NT2/D1 (cell line): ENCODE measurements at regions not wholly inside any gene's neighbourhood (a gene's known extent, or its start where the extent isn't known, plus 50 kb on each side); places are given as distances from the start of the nearest gene placed in this dataset.

ENCODE experiments used
- DNase-seq: peaks from one replicate; pipeline ENCODE4 v3.0.0-alpha.2; 2011; ENCODE audit warnings: low read depth, low spot score
- H3K27me3 ChIP-seq: 2 replicates; pipeline ENCODE4 v1.6.0; 2011; ENCODE audit warnings: mild to moderate bottlenecking; ENCODE audit not compliant: insufficient read length, insufficient read depth
- H3K36me3 ChIP-seq: 2 replicates; pipeline ENCODE4 v1.6.1; 2011; ENCODE audit warnings: mild to moderate bottlenecking, low read length, mixed read lengths; ENCODE audit not compliant: insufficient read depth, insufficient read length
- H3K4me1 ChIP-seq: 2 replicates; pipeline ENCODE4 v1.5.1; 2011; ENCODE audit not compliant: insufficient read depth, insufficient read length
- H3K4me3 ChIP-seq: 2 replicates; pipeline ENCODE4 v1.5.1; 2011; ENCODE audit warnings: low read depth; ENCODE audit not compliant: insufficient read length
- H3K9ac ChIP-seq: 2 replicates; pipeline ENCODE4 v1.6.0; 2011; ENCODE audit warnings: low read depth; ENCODE audit not compliant: insufficient read length
- H3K9me3 ChIP-seq: 2 replicates; pipeline ENCODE4 v1.5.1; 2011; ENCODE audit warnings: mild to moderate bottlenecking, low read length; ENCODE audit not compliant: insufficient read depth
- SUZ12 ChIP-seq: IDR thresholded peaks from 2 replicates; pipeline ENCODE4 v1.6.1; 2011; ENCODE audit not compliant: insufficient read length, insufficient read depth; ENCODE audit errors: extremely low read depth
- YY1 ChIP-seq: IDR thresholded peaks from 2 replicates; pipeline ENCODE4 v1.6.1; 2011; ENCODE audit not compliant: insufficient read length, insufficient read depth
- ZNF274 ChIP-seq: IDR thresholded peaks from 2 replicates; pipeline ENCODE4 v1.6.1; 2011; ENCODE audit warnings: mild to moderate bottlenecking, low read depth, low read length

GRCh38 chr2:191607096-191607495 lies 70.8 kb upstream of the NABP1 start:
- H3K9ac ChIP-seq = no peak overlapping the region
- H3K27me3 ChIP-seq = no peaks in the 10 kb centered on the region
- H3K4me3 ChIP-seq = no peak overlapping the region
- H3K4me1 ChIP-seq = peaks cover 2% of the 10 kb centered on the region
- TF ChIP-seq ZNF274 (no peak), SUZ12 (no peak), YY1 (no peak)
- no peaks in the 10 kb centered on the region for H3K36me3 ChIP-seq
- no peaks in the 10 kb centered on the region for H3K9me3 ChIP-seq
- DNase-seq = no peak

DNA sequence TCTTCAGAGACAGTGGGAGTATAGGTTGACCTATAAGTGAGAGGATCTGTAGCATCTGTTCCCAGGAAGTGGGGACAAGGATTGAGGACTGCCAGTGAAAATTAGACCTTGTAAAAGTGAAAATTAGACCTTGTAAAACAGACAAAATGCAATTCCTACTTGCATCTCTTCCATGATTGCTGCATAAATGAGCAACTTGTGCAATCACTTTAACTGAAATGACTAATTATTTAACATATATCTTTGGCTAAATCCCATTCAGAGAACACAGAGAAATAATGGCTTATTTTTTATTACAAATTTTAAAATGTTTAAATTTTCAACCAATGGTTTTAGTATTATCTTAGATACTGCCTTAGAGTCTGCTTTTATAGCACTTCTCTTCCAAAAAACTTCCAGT lies 67.2 kb upstream of the NABP1 start:
- Histone ChIP-seq H3K4me1 (peaks cover 2% of the 10 kb centered on the region), H3K9ac (no peak overlapping the region), H3K27me3 (no peaks in the 10 kb centered on the region), H3K4me3 (no peak overlapping the region), H3K36me3 (no peaks in the 10 kb centered on the region), H3K9me3 (no peaks in the 10 kb centered on the region)
- no peak for TF ChIP-seq YY1
- no peak for TF ChIP-seq ZNF274
- no peak for TF ChIP-seq SUZ12
- no peak for DNase-seq

GRCh38 chr2:191611614-191612013 lies 66.3 kb upstream of the NABP1 start:
- TF ChIP-seq YY1 (no peak), ZNF274 (no peak), SUZ12 (no peak)
- no peak overlapping the region for H3K9ac ChIP-seq
- H3K4me3 ChIP-seq = no peak overlapping the region
- no peak for DNase-seq
- H3K4me1 ChIP-seq = peaks cover 2% of the 10 kb centered on the region
- H3K36me3 ChIP-seq = no peaks in the 10 kb centered on the region
- H3K9me3 ChIP-seq = no peaks in the 10 kb centered on the region
- H3K27me3 ChIP-seq = no peaks in the 10 kb centered on the region

DNA sequence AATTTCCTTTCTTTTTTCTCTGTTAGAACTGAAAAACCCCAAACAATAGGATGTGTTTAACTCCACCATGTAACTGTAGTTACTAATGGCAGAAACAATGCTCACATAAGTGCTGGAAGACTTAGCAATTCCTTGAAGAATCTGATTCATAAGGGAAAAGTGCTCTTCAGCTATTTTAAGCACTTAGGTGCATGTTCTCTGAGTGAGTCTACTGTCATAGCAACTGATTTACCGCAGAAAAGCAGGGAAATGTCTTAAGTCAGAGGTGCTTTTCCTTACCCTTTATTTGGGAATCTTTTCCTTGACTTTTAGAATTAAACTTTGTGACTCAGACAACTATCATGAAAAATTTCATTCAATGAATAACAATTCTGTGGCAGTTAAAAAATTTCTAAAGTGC lies 65.4 kb upstream of the NABP1 start:
- peaks cover 2% of the 10 kb centered on the region for H3K4me1 ChIP-seq
- no peak overlapping the region for H3K9ac ChIP-seq
- H3K4me3 ChIP-seq = no peak overlapping the region
- DNase-seq = no peak
- no peaks in the 10 kb centered on the region for H3K9me3 ChIP-seq
- no peak for TF ChIP-seq ZNF274
- no peak for TF ChIP-seq YY1
- TF ChIP-seq SUZ12 = no peak
- H3K36me3 ChIP-seq = no peaks in the 10 kb centered on the region
- no peaks in the 10 kb centered on the region for H3K27me3 ChIP-seq

DNA sequence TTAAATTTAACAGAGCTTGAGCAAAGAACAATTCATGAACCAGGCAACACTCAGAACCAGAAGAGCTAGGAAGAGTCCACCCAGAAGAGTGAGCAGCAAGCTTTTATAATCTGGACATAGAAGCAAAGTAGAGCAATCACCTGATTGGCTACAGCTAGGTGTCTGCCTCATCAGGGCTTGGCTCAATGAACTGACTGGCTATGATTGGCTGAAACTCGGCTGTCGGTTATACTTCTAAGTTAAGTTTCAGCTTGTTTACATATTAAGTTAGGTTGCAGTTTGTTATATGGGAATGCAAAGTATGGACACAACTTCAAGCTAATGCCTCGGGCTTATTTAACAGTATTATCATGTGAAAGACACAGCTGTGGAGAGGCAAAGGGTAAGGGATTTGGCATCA lies 63.2 kb upstream of the NABP1 start:
- Histone ChIP-seq H3K36me3 (no peaks in the 10 kb centered on the region), H3K27me3 (no peaks in the 10 kb centered on the region), H3K4me1 (peaks cover 2% of the 10 kb centered on the region), H3K9me3 (no peaks in the 10 kb centered on the region), H3K4me3 (no peak overlapping the region), H3K9ac (no peak overlapping the region)
- no peak for TF ChIP-seq SUZ12
- no peak for TF ChIP-seq YY1
- no peak for TF ChIP-seq ZNF274
- DNase-seq = no peak

DNA sequence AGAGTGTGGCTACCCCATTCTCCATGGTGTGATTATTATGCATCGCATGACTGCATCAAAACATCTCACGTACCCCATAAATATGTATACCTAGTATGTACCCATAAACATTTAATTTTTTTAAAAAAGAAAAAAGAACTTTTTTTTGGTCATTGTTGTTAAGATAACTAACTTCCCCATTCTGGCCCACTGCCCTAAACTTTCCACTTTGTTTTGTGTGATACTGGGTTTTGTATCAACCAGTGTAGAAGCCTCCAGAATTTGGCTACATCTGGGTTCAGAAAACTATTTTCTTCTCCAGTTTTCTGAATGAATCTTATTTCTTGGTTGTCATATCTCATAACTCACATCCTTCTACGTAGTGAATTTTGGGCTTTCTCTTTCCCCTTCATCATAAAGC lies 62.3 kb upstream of the NABP1 start:
- Histone ChIP-seq H3K4me1 (peaks cover 2% of the 10 kb centered on the region), H3K9ac (no peak overlapping the region), H3K9me3 (no peaks in the 10 kb centered on the region), H3K4me3 (no peak overlapping the region), H3K27me3 (no peaks in the 10 kb centered on the region), H3K36me3 (no peaks in the 10 kb centered on the region)
- TF ChIP-seq YY1 (no peak), ZNF274 (no peak), SUZ12 (no peak)
- no peak for DNase-seq

DNA sequence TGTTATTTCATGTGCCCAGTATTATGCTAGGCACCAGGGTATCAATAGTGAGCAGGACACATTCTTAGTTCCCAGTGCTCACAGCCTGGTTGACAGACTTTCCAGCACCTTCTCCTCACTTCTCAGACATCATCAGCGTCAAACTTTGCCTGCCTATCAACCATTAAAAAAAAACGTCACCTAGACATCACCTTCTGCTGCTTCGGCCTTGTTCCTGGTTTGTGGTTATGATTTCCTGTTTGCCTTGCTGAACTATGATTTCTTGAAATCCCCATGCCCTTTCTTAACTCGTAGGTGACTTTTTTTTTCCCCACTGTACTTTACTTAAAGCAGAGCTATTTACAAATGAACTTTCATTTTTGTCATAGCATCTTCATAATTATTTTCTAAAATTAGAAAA lies 60.4 kb upstream of the NABP1 start:
- Histone ChIP-seq H3K4me1 (no peaks in the 10 kb centered on the region), H3K36me3 (no peaks in the 10 kb centered on the region), H3K9me3 (no peaks in the 10 kb centered on the region), H3K4me3 (no peak overlapping the region), H3K27me3 (no peaks in the 10 kb centered on the region), H3K9ac (no peak overlapping the region)
- TF ChIP-seq SUZ12 (no peak), YY1 (no peak), ZNF274 (no peak)
- no peak for DNase-seq

DNA sequence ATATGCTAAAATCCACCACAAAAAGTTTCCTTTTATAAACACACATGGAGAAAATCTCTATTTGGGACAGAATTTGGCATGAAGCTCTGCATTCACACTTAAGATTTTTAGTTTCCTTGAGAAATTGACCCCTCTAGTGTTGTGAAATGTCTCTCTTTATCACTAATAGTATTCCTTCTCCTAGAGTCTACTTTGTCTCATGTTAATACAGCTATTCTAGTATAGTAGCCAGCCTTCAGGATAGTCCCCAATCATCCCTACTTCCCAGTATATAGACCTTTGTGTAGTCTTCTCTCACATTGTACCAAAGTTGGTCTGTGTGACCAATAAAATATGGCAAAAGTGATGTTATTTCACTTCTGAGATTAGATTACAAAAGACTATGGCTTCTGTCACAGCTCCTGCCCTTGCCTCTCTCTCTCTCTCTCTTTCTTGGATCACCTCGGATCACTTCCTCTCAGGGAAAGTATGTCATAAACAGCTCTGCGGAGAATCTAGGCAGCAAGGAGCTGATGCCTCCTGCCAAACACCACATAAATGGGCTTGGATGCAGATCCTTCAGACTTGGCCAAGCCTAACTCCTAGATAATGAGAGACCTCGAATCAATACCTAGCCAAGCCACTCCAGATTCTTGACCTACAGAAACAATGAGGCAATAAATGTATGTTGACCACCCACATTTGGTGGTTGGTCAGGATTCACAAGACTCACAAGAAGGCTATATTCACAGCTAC lies 59.7 kb upstream of the NABP1 start:
- H3K9ac ChIP-seq = no peak overlapping the region
- DNase-seq = no peak
- no peak overlapping the region for H3K4me3 ChIP-seq
- no peaks in the 10 kb centered on the region for H3K36me3 ChIP-seq
- TF ChIP-seq SUZ12 (no peak), ZNF274 (no peak), YY1 (no peak)
- no peaks in the 10 kb centered on the region for H3K27me3 ChIP-seq
- no peaks in the 10 kb centered on the region for H3K4me1 ChIP-seq
- no peaks in the 10 kb centered on the region for H3K9me3 ChIP-seq
